ENCODE measurements at regions not wholly inside any gene's neighbourhood (a gene's known extent, or its start where the extent isn't known, plus 50 kb on each side); places are given as distances from the start of the nearest gene placed in this dataset.

DNA sequence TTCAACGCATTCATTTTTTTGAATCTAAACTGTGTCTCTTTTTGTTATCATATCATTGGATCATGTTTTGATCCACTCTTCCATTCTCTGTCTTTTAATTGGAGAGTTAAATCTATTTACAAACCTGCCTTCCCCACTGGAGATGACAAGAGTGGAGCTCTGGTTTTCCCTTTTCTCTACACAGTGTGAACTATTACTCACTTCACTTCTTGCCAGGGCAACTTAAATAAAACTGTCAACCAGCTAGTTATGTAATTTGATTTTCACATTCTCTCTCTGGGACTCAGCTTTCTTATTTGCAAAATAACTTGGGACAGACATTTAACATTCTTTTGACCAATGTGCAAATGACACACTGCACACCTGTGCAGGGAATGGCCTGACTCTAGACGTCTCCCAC is 230.8 kb upstream of the CST7 start:
- no peak for DNase-seq (ENCODE audit: low read depth in 3 of 3)

GRCh38 chr20:24718696-24719095 is 230.4 kb upstream of the CST7 start:
- DNase-seq (ENCODE audit: low read depth in 3 of 3): no peak

DNA sequence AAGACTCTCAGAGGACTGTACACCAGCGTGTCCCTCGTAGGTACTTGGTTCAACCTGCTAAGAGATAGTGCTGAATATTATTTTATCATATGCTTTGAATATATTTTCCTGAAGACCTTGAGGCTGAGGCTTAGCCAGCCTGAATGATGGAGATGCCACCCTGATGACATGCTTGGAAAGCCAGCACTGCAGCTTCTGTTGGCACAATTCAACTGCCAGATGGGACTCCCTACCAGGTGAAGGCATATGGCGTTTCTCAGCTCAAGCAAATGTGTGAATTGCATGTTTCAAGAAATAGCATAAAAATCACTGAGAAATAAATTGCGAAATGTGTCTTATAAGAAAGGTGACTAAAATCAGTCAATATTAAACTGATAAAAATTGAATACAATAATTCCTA is 228.1 kb upstream of the CST7 start:
- DNase-seq (ENCODE audit: low read depth in 3 of 3): no peak

GRCh38 chr20:24721891-24722568 is 227.0 kb upstream of the CST7 start:
- no peak for DNase-seq (ENCODE audit: low read depth in 3 of 3)

DNA sequence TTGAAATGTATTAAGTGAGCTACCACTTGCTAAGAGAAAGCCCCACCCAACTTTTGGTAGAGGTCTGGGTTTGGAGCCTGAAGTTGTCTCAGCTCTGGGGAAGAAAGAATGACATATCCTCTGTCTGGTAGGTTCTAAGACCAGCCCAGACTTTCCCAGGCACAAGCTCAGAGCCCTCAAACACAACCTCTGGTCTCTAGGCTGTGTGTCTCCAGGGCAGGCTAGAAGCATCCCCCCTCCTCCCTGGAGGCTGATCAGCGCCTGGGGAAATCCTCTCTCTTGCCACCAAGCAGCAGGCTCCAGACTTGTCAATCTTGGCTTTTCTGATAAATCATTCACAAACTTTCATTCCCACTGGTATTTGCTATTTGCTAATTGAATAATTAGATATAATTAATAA is 226.5 kb upstream of the CST7 start:
- no peak for DNase-seq (ENCODE audit: low read depth in 3 of 3)

GRCh38 chr20:24723186-24723585 is 225.9 kb upstream of the CST7 start:
- DNase-seq (ENCODE audit: low read depth in 3 of 3): no peak

DNA sequence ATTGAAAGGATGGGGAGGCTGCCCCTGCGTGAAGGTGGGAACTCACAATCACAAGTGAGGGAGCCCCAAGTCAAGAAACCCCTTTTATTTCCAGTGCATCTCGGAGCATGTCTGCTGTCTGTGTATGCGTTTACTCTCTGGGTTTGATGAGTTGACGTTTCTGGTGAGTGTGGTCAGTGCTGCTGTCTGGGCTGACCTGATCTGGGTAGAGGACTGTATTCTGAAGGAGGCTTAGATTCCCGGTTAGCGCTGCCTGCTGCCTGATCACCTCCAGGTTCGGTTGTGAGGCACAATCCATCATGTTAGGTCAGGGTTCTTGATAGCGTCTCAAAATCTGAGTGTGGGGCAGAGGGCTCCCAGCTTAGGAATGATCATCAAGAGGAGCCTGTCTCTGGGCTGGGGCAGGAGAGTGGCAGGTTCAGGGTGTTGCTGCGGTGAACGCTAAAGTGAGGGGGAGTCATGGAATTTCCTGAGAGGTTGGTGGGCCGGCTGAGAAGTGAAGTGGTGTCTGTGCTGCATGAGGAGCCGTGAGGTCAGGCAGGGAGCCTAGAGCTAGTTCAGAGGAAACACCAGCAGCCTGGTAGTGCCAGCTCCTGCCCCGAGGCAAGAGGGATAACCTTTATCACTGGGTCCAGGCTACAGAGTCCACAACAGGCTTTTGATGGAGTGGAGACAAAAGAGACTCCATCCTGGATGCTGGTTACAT is 225.3 kb upstream of the CST7 start:
- no peak for DNase-seq (ENCODE audit: low read depth in 3 of 3)

- no peak for DNase-seq (ENCODE audit: low read depth in 3 of 3)
Measured at GRCh38 chr20:24724982-24725533, 224.0 kb upstream of the CST7 start.

DNA sequence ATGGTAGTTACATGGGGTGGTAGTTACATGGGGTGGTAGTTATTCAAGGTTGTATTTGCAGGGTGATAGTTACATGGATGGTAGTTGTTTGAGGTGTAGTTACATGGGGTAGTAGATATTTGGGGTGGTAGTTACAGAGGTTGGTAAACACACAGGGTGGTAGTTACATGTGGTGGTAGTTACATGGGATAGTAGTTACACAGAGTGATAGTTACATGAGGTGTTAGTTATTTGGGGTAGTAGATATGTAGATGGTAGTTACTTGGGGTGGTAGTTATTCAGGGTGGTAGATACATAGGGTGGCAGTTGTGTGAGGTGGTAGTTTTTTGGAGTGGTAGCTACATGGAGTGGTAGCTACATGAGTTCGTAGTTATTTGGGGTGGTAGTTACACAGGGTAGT is 221.3 kb upstream of the CST7 start:
- no peak for DNase-seq (ENCODE audit: low read depth in 3 of 3)

- DNase-seq (ENCODE audit: low read depth in 3 of 3): no peak
Measured at GRCh38 chr20:24729896-24730605, 219.0 kb upstream of the CST7 start.

- no peak for DNase-seq (ENCODE audit: low read depth in 3 of 3)
Measured at GRCh38 chr20:24730750-24731149, 218.3 kb upstream of the CST7 start.

GRCh38 chr20:24731312-24731711 is 217.8 kb upstream of the CST7 start:
- DNase-seq (ENCODE audit: low read depth in 3 of 3): no peak

DNA sequence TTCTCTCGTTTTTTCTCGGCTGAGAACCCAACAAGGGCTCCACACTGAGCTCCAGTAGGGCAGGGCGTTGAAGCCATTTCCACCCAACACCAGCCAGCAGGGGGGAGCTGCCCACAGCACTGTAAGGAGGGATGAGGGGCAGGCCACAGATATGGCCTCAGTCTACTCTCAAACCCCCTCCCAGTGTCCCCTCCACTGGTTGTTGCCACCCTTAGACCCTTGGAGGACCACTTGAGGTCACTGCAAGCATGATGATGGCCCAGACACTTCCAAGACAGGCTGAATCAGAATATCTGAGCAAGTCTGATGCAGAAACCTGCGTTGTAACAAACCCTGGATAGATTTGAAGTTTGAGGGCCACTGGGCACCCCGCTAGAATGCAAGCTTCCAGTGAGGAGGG is 217.0 kb upstream of the CST7 start:
- no peak for DNase-seq (ENCODE audit: low read depth in 3 of 3)

GRCh38 chr20:24732599-24732998 is 216.5 kb upstream of the CST7 start:
- DNase-seq (ENCODE audit: low read depth in 3 of 3): no peak

DNA sequence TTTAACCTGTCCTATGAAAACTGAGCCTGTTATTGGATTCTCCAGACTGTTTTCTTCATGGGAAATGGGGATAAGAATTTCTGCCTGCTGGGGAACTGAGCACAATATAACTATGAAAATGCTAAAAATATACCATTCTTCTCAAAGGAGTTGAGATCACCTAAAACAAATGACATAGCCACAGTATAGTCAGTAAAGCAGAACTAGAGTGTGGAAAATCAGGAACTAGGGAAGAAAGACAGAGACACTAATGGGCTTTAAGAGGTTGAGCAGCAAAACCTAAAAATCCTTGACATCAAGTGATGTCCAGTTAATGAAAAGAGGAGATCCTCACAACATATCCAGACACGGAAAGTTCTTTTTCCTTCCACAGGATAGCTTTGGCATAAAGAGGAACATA is 215.7 kb upstream of the CST7 start:
- no peak for DNase-seq (ENCODE audit: low read depth in 3 of 3)

DNA sequence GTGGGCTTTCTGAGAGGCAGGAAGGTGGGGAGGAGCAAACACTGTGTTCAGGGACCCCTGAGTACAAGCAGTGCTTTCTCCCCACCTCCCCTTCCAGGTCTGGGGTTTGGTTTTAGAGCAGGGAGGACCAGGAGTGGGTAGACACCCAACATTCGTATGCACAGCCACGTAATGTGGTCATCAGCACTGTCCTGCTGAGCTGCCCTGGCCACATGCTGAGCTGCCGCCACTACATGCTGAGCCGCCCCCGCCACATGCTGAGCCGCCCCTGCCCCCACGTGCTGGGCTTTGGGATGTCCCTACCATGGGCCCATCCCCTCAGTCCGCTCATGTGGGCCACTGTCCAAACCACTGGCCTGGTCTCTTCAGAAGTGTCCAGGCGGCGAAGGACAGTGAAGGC is 214.9 kb upstream of the CST7 start:
- DNase-seq (ENCODE audit: low read depth in 3 of 3): no peak

- DNase-seq (ENCODE audit: low read depth in 3 of 3): no peak
Measured at GRCh38 chr20:24735263-24735662, 213.8 kb upstream of the CST7 start.

- DNase-seq (ENCODE audit: low read depth in 3 of 3): no peak
Measured at GRCh38 chr20:24736131-24736843, 212.8 kb upstream of the CST7 start.

DNA sequence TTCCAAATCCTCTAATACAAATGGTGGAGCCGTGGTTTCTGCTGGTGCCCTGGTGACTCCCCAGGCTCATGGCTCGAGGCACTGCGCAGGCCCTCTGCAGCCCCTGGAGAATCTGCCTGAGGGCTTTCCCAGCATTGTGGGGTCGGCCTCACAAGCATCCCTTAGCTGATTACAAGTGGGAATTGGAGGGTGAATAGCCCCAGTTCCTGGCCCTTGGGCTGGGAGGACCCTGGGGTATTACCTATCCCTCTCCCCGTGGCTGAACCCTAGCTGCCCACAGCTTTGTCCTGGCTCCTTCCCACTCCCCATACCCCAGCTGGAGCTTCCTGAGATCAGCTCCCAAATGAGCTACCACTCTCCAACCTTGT is 212.2 kb upstream of the CST7 start:
- DNase-seq (ENCODE audit: low read depth in 3 of 3): no peak

- DNase-seq (ENCODE audit: low read depth in 3 of 3): no peak
Measured at GRCh38 chr20:24737212-24737850, 211.7 kb upstream of the CST7 start.

- no peak for DNase-seq (ENCODE audit: low read depth in 3 of 3)
Measured at GRCh38 chr20:24738058-24738775, 210.9 kb upstream of the CST7 start.

All from stimulated activated CD4-positive, alpha-beta T cell treated with anti-CD3 and anti-CD28 coated beads, TNF-alpha, amount 100 ng/mL, for 24 hours (primary cell).